ENCODE measurements at regions not wholly inside any gene's neighbourhood (a gene's known extent, or its start where the extent isn't known, plus 50 kb on each side); places are given as distances from the start of the nearest gene placed in this dataset.
"Not testable (repeated sequence)": the region's sequence is repeated elsewhere in the genome, so short reads cannot be mapped to it uniquely, and the experiment has no call there.

GRCh38 chr2:198611201-198611600 lies 806.8 kb downstream of the PLCL1 start:
- no peak for DNase-seq

GRCh38 chr2:198604599-198604998 lies 800.2 kb downstream of the PLCL1 start:
- DNase-seq = no peak

GRCh38 chr2:198602986-198603385 lies 798.6 kb downstream of the PLCL1 start:
- not testable (repeated sequence) for DNase-seq

GRCh38 chr2:198597648-198598047 lies 793.3 kb downstream of the PLCL1 start:
- DNase-seq = no peak

GRCh38 chr2:198596985-198597384 lies 792.6 kb downstream of the PLCL1 start:
- no peak for DNase-seq

DNA sequence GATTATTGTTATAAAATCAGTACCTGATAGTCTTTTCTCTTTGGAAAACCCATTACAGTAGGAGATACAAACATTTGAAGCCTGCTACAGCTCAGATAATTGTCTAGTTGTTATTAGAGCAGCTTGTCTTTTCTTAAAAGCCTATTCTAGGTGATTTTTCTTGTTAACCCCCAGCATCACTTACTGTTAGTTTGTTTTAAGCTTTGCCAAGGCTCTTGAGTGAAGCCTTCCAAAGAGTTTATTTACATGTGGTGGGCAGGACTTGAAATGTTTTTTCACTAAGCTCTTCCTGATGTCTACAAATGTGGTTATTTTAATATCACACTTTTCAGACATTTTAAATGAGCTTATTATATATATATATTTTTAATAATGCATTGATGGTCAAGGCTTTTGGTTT lies 791.3 kb downstream of the PLCL1 start:
- no peak for DNase-seq

GRCh38 chr2:198591586-198591985 lies 787.2 kb downstream of the PLCL1 start:
- DNase-seq = no peak

DNA sequence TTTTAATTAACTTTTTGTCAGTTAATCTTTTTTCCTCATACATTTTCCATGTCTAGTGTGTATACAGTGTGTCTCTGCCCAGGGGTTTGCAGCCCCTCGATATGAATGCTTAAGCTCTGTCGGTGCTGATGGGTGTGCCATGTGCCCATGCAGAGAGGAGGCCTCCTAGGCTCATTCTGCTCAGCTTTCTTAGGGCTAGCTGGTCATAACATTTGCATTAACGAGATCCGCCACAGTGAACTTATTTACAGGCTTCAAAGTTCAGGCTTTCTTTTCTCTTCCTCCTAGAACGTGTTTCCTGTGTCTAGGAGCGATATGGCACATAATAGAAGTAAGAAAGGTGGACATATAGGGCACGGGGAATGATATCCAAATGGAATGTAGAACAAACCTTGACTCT lies 783.3 kb downstream of the PLCL1 start:
- no peak for DNase-seq

GRCh38 chr2:198587240-198587639 lies 782.8 kb downstream of the PLCL1 start:
- no peak for DNase-seq

GRCh38 chr2:198571393-198571792 lies 767.0 kb downstream of the PLCL1 start:
- DNase-seq = peak; percentile 52

DNA sequence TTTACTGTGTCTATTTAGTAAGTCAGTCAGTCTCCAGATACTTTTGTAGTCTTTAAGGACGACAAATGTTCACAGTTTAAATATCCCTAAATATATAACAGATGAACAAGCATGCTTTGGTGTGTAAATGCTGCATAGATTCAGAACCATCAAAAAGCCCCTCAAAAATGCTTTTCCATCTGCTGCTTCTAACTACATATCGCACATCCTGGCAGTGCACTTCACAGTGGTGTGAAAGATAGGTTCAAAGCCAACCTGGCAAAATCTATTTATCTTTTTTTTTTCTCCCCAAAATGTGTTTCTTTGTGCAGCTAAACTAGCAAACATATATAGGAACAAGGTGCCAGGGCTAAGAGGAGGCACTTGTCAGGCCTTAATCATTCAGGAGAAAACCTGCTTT lies 753.8 kb downstream of the PLCL1 start:
- no peak for DNase-seq

- no peak for DNase-seq
Measured at GRCh38 chr2:198546122-198546521, 741.7 kb downstream of the PLCL1 start.

DNA sequence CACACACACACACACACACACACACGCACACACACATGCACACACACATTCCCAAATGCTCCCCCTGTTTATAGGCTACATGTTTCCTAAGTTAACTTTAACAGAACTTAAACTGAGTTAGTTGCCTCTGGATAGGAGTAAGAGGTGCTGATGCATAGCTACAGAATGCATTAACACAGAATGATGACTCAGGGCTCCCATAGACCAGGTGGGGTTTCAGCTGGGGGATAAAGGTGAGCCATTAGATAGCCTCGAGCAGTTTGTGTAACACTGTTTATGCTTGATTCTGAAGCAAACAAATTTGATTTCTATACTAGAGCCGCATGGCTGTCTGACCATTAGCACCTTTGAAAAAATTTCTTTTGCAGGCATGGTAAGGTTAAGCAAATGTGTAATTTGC lies 741.0 kb downstream of the PLCL1 start:
- no peak for DNase-seq

- DNase-seq = no peak
Measured at GRCh38 chr2:198544461-198544860, 740.1 kb downstream of the PLCL1 start.

- no peak for DNase-seq
Measured at GRCh38 chr2:198534756-198535155, 730.4 kb downstream of the PLCL1 start.

- no peak for DNase-seq
Measured at GRCh38 chr2:198525211-198525969, 721.0 kb downstream of the PLCL1 start.

DNA sequence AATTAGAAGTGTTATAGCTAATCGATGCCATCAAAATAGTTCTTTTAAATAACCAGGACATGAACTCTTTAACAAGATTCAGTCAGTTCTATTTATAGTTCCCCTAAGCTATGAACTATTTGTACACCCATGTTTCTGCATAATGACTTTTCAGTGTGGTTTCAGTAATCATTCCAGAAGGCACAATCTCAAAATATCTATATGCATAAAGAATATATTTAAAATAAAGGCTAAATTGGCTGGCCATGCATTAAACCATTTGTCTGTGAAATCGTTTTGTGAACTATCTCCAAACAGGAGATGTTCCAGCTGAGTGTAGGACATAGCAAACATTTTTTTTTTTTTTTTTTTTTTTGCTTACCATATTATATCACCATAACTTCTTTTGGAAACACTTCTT lies 719.3 kb downstream of the PLCL1 start:
- no peak for DNase-seq

DNA sequence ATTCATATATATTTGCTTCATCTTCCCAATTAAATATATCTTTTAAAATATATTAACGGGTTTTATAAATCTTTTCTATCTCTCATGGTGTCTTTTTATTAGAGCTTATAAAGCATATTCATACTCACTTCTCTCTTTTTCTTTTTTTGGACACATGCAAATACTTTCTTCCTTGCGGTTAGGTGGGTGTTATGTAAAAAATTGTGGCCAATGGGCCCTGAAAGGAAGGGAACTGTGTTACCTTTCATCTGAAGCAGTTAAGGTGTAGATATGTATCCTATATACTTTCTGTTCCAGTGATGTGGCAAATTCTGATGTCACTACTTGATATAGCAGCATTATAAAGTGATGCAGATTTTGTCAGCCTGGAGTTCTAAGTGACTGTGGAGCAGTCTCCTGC lies 714.5 kb downstream of the PLCL1 start:
- DNase-seq = no peak

- DNase-seq = no peak
Measured at GRCh38 chr2:198517976-198518375, 713.6 kb downstream of the PLCL1 start.

GRCh38 chr2:198508610-198509009 lies 704.2 kb downstream of the PLCL1 start:
- not testable (repeated sequence) for DNase-seq

- peak; percentile 81 for DNase-seq
Measured at GRCh38 chr2:198499539-198499938, 695.1 kb downstream of the PLCL1 start.

GRCh38 chr2:198498516-198498915 lies 694.1 kb downstream of the PLCL1 start:
- no peak for DNase-seq

- DNase-seq = no peak
Measured at GRCh38 chr2:198498048-198498447, 693.7 kb downstream of the PLCL1 start.

- DNase-seq = no peak
Measured at GRCh38 chr2:198494931-198495330, 690.5 kb downstream of the PLCL1 start.

GRCh38 chr2:198490748-198491147 lies 686.4 kb downstream of the PLCL1 start:
- no peak for DNase-seq
